ENCODE measurements at regions not wholly inside any gene's neighbourhood (a gene's known extent, or its start where the extent isn't known, plus 50 kb on each side); places are given as distances from the start of the nearest gene placed in this dataset.

- intact Hi-C loops (cut with DNase I), result no loop called here
- DNase-seq, result no peak
These were observed 62.5 kb upstream of the DNAH5 start for GRCh38 chr5:14006823-14007520.

GRCh38 chr5:14004598-14005394 is 60.3 kb upstream of the DNAH5 start:
- H3K36me3 ChIP-seq, result no peaks in the 10 kb centered on the region
- no peak overlapping the region for H3K27ac ChIP-seq
- no peak for DNase-seq
- intact Hi-C loops (cut with DNase I), result no loop called here
- H3K4me1 ChIP-seq, result no peaks in the 10 kb centered on the region
- no peaks in the 10 kb centered on the region for H3K27me3 ChIP-seq
- no peak for TF ChIP-seq CTCF (IDR thresholded peaks at IDR 0.05)
- H3K9me3 ChIP-seq, result no peaks in the 10 kb centered on the region
- no peak overlapping the region for H3K4me3 ChIP-seq
- no peak overlapping the region for H3K9ac ChIP-seq (ENCODE audit: low read depth in 2 of 2, low read length in 2 of 2)

More at GRCh38 chr5:14006823-14007520, 62.5 kb upstream of the DNAH5 start:
- Histone ChIP-seq H3K27ac (no peak overlapping the region), H3K9ac (ENCODE audit: low read depth in 2 of 2, low read length in 2 of 2) (no peak overlapping the region), H3K4me3 (no peak overlapping the region), H3K9me3 (no peaks in the 10 kb centered on the region), H3K4me1 (no peaks in the 10 kb centered on the region), H3K36me3 (no peaks in the 10 kb centered on the region), H3K27me3 (no peaks in the 10 kb centered on the region)
- TF ChIP-seq CTCF (IDR thresholded peaks at IDR 0.05), result no peak

DNA sequence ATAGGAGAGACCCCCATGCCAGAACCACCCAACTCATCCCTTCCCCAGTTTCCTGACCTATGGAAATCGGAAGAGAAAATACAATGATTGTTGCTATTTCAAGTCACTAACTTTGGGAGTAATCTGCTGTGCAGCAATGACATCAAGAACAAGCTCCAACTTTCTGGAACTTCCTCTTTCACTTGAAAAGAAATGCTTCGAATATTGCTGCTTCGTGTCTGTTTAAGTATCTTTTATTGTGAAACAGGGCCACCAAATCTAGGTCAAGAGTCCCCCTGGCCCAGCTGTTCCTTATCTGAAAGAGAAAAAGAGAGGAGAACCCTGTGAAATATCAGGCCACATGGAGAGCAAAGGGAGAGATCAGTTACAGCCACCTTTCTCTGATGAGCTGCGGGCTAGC is 59.4 kb upstream of the DNAH5 start:
- no peaks in the 10 kb centered on the region for H3K36me3 ChIP-seq
- no peak for DNase-seq
- TF ChIP-seq CTCF (IDR thresholded peaks at IDR 0.05), result no peak
- H3K27me3 ChIP-seq, result no peaks in the 10 kb centered on the region
- no peak overlapping the region for H3K9ac ChIP-seq (ENCODE audit: low read depth in 2 of 2, low read length in 2 of 2)
- intact Hi-C loops (cut with DNase I), result no loop called here
- no peak overlapping the region for H3K27ac ChIP-seq
- no peaks in the 10 kb centered on the region for H3K4me1 ChIP-seq
- H3K9me3 ChIP-seq, result no peaks in the 10 kb centered on the region
- H3K4me3 ChIP-seq, result no peak overlapping the region

DNA sequence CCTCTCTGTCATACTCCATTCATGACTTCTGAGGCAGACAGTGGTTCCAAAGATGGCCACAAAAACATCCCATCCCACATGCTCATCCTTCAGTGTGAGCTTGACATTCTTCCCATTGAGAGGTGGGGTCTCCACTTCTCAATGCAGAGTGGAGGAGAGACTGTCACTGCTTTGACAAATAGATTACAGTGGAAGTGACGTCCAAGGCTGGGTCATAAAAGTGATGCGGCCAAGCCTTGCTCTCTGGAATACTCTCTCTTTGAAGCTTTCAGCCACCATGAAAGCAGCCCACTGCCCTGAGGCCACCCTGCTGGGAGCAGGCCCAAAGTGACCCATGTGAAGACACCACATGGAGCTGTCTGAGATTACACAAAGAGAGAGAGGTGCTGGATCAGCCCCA is 59.0 kb upstream of the DNAH5 start:
- no peaks in the 10 kb centered on the region for H3K4me1 ChIP-seq
- no peak overlapping the region for H3K4me3 ChIP-seq
- H3K36me3 ChIP-seq, result no peaks in the 10 kb centered on the region
- DNase-seq, result no peak
- intact Hi-C loops (cut with DNase I), result no loop called here
- H3K9me3 ChIP-seq, result no peaks in the 10 kb centered on the region
- H3K27ac ChIP-seq, result no peak overlapping the region
- H3K27me3 ChIP-seq, result no peaks in the 10 kb centered on the region
- no peak overlapping the region for H3K9ac ChIP-seq (ENCODE audit: low read depth in 2 of 2, low read length in 2 of 2)
- TF ChIP-seq CTCF (IDR thresholded peaks at IDR 0.05), result no peak

DNA sequence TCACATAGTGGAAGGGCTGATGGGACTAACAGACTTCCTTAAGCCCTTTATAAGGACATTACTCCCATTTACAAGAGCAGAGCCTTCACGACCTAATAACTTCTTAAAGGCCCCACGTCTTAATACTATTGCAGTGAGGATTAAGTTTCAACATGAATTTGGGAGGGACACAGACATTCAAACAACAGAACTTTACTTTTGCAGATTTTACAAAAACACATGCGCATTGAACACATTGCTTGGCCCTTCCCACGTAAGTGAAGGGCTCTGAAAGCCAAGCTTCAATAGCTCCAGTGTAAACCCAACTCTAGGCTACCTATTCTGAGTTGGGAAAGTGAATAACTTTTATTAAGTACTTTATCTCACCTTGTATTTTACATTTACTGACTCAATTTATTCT is 53.8 kb upstream of the DNAH5 start:
- Histone ChIP-seq H3K27ac (no peak overlapping the region), H3K4me1 (no peaks in the 10 kb centered on the region)
- intact Hi-C loops (cut with DNase I), result loop anchor here (10.0 kb wide), 2 partner anchors 107 to 297 kb away; no protein-coding TSS in a partner anchor

More for the DNA sequence above, 53.8 kb upstream of the DNAH5 start:
- no peaks in the 10 kb centered on the region for H3K36me3 ChIP-seq
- no peaks in the 10 kb centered on the region for H3K9me3 ChIP-seq
- TF ChIP-seq CTCF (IDR thresholded peaks at IDR 0.05), result no peak
- H3K27me3 ChIP-seq, result no peaks in the 10 kb centered on the region
- no peak overlapping the region for H3K4me3 ChIP-seq
- H3K9ac ChIP-seq (ENCODE audit: low read depth in 2 of 2, low read length in 2 of 2), result no peak overlapping the region
- no peak for DNase-seq
